Activated T-helper 1 cell treated with anti-CD3 and anti-CD28 coated beads, Interleukin-12 subunit alpha, Interleukin-12 subunit beta, Interleukin-2, Interleukin-4 antibody, amounts not matched to agents 30 ng/mL and 10 ng/mL and 1 ng/mL, durations not matched to agents 14 hours and 24 hours and 36 hours (primary cell): ENCODE measurements at regions not wholly inside any gene's neighbourhood (a gene's known extent, or its start where the extent isn't known, plus 50 kb on each side); places are given as distances from the start of the nearest gene placed in this dataset.

Experiments
- DNase-seq: peaks from one replicate; pipeline ENCODE4 v3.0.0; 2021; ENCODE audit warnings: low spot score
- H3K27ac Mint-ChIP-seq: one replicate; pipeline ENCODE4 v1.8.0; 2021; ENCODE audit warnings: mild to moderate bottlenecking, mixed read lengths
- H3K27me3 Mint-ChIP-seq: one replicate; pipeline ENCODE4 v1.8.0; 2022; ENCODE audit warnings: mild to moderate bottlenecking, moderate library complexity, mixed read lengths; ENCODE audit not compliant: insufficient read depth
- H3K36me3 Mint-ChIP-seq: one replicate; pipeline ENCODE4 v1.8.0; 2021; ENCODE audit warnings: low read depth, mixed read lengths
- H3K4me1 Mint-ChIP-seq: one replicate; pipeline ENCODE4 v1.8.0; 2021; ENCODE audit warnings: low read depth, mixed read lengths
- H3K4me3 Mint-ChIP-seq: one replicate; pipeline ENCODE4 v1.8.0; 2021; ENCODE audit warnings: mild to moderate bottlenecking, moderate library complexity, mixed read lengths
- H3K9me3 Mint-ChIP-seq: one replicate; pipeline ENCODE4 v1.8.0; 2021; ENCODE audit warnings: mixed read lengths
- intact Hi-C: fragments of 100-400 bp; cut with micrococcal nuclease; formaldehyde crosslinking; loops from one replicate; pipeline ENCODE4 v1.15.1; 2024

GRCh38 chrX:30504309-30504708 is 73.3 kb downstream of the TASL start:
- Mint-ChIP-seq H3K27me3 (peaks cover 3% of the 10 kb centered on the region), H3K4me3 (no peak overlapping the region), H3K27ac (no peak overlapping the region), H3K9me3 (no peaks in the 10 kb centered on the region), H3K4me1 (no peaks in the 10 kb centered on the region), H3K36me3 (no peaks in the 10 kb centered on the region)
- no peak for DNase-seq
- intact Hi-C loops, result loop anchor here (5.0 to 10.0 kb wide), 2 partner anchors 230 to 362 kb away; no protein-coding TSS in a partner anchor

GRCh38 chrX:30495468-30495867 is 82.1 kb downstream of the TASL start:
- no peak overlapping the region for H3K27ac Mint-ChIP-seq
- intact Hi-C loops, result no loop called here
- H3K9me3 Mint-ChIP-seq, result no peaks in the 10 kb centered on the region
- H3K27me3 Mint-ChIP-seq, result no peaks in the 10 kb centered on the region
- no peak overlapping the region for H3K4me3 Mint-ChIP-seq
- no peak for DNase-seq
- no peaks in the 10 kb centered on the region for H3K4me1 Mint-ChIP-seq
- no peaks in the 10 kb centered on the region for H3K36me3 Mint-ChIP-seq

- H3K4me1 Mint-ChIP-seq, result no peaks in the 10 kb centered on the region
- no peak overlapping the region for H3K27ac Mint-ChIP-seq
- intact Hi-C loops, result no loop called here
- no peak overlapping the region for H3K4me3 Mint-ChIP-seq
- no peak for DNase-seq
- H3K9me3 Mint-ChIP-seq, result no peaks in the 10 kb centered on the region
- H3K36me3 Mint-ChIP-seq, result no peaks in the 10 kb centered on the region
- no peaks in the 10 kb centered on the region for H3K27me3 Mint-ChIP-seq
Measured at GRCh38 chrX:30493348-30493747, 84.2 kb downstream of the TASL start.

GRCh38 chrX:30489323-30489722 is 88.2 kb downstream of the TASL start:
- no peaks in the 10 kb centered on the region for H3K36me3 Mint-ChIP-seq
- intact Hi-C loops, result no loop called here
- no peaks in the 10 kb centered on the region for H3K27me3 Mint-ChIP-seq
- no peaks in the 10 kb centered on the region for H3K9me3 Mint-ChIP-seq
- no peak for DNase-seq
- H3K27ac Mint-ChIP-seq, result no peak overlapping the region
- no peaks in the 10 kb centered on the region for H3K4me1 Mint-ChIP-seq
- no peak overlapping the region for H3K4me3 Mint-ChIP-seq

- H3K4me1 Mint-ChIP-seq, result no peaks in the 10 kb centered on the region
- no peak for DNase-seq
- no peak overlapping the region for H3K27ac Mint-ChIP-seq
- no peaks in the 10 kb centered on the region for H3K27me3 Mint-ChIP-seq
- H3K36me3 Mint-ChIP-seq, result no peaks in the 10 kb centered on the region
- no peaks in the 10 kb centered on the region for H3K9me3 Mint-ChIP-seq
- H3K4me3 Mint-ChIP-seq, result no peak overlapping the region
- intact Hi-C loops, result no loop called here
Measured at GRCh38 chrX:30488092-30488491, 89.5 kb downstream of the TASL start.

- Mint-ChIP-seq H3K36me3 (no peaks in the 10 kb centered on the region), H3K27ac (no peak overlapping the region), H3K4me3 (no peak overlapping the region), H3K9me3 (no peaks in the 10 kb centered on the region), H3K4me1 (no peaks in the 10 kb centered on the region), H3K27me3 (no peaks in the 10 kb centered on the region)
- DNase-seq, result no peak
- intact Hi-C loops, result no loop called here
Measured at GRCh38 chrX:30483996-30484395, 93.6 kb downstream of the TASL start.

- no peaks in the 10 kb centered on the region for H3K4me1 Mint-ChIP-seq
- no peak overlapping the region for H3K4me3 Mint-ChIP-seq
- no peak overlapping the region for H3K27ac Mint-ChIP-seq
- intact Hi-C loops, result no loop called here
- no peaks in the 10 kb centered on the region for H3K27me3 Mint-ChIP-seq
- H3K9me3 Mint-ChIP-seq, result no peaks in the 10 kb centered on the region
- no peak for DNase-seq
- no peaks in the 10 kb centered on the region for H3K36me3 Mint-ChIP-seq
Measured at GRCh38 chrX:30468471-30468870, 109.1 kb downstream of the TASL start.
